NCI-H226 (cell line): ENCODE measurements at regions not wholly inside any gene's neighbourhood (a gene's known extent, or its start where the extent isn't known, plus 50 kb on each side); places are given as distances from the start of the nearest gene placed in this dataset.

Experiments
- DNase-seq: peaks from one replicate; pipeline ENCODE4 v3.0.0-alpha.2; 2015

GRCh38 chr16:73204359-73205152 lies 156.6 kb upstream of the ZFHX3 start:
- no peak for DNase-seq

GRCh38 chr16:73202161-73202729 lies 154.3 kb upstream of the ZFHX3 start:
- no peak for DNase-seq

DNA sequence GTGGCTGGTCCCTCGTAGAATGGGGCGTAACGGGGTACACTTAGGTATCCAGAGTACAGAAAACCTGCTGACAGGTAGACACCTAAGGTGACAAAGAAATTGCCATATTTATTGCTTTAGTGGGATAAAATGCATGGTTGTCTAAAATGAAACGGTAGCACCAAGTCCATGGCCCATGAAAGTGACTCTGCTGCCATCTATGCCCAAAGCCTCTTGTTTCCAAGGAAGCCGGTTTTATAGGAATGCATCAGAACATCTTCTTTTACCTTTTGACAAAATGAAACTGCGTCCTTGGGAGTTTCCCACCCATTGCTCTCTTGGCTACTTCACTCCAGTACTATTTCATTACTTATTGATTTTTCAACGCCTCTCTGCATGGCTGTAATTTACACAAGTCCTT lies 151.3 kb upstream of the ZFHX3 start:
- DNase-seq = no peak

- DNase-seq = no peak
Measured at GRCh38 chr16:73198481-73198880, 150.6 kb upstream of the ZFHX3 start.

GRCh38 chr16:73197598-73197997 lies 149.7 kb upstream of the ZFHX3 start:
- no peak for DNase-seq

DNA sequence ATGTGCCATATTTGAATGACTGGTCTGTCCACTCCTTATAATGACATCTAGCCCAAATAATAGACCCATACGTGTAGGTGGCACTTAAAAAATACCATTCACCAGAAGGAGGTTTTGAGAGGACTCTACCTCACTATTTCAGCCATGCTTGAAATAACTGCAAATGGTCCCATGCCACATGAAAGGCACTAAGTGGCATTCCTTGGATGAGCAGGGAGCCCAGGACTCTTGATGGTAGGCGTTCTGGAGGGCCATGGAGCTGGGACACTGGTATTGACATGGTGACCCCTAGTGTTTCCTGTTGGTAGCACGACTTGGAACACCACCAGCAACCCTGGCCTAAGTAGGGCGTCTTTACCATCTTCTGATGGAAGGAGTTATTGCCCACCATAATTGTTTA lies 148.7 kb upstream of the ZFHX3 start:
- no peak for DNase-seq

GRCh38 chr16:73193464-73193863 lies 145.5 kb upstream of the ZFHX3 start:
- no peak for DNase-seq

GRCh38 chr16:73192232-73192894 lies 144.4 kb upstream of the ZFHX3 start:
- no peak for DNase-seq

DNA sequence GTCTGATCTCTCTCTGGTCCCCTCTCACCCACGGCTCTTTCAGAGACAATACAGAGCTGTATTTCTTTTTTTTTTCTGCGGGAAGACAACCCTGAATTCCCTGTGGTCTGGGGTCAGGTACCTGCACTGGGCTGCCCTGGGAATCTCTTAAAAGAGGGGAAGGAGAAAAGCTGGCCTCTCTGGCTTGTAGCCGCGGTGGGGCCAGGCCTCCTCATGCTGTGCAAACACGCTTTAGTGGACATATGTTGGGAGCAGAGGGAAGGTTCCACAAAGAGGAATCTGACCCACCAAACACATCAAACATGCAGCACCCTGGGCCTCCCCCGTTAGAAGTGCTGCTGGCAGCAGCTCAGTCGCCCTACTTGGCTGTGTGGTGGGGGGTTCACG lies 143.7 kb upstream of the ZFHX3 start:
- DNase-seq = no peak

- no peak for DNase-seq
Measured at GRCh38 chr16:73190688-73191659, 143.0 kb upstream of the ZFHX3 start.

DNA sequence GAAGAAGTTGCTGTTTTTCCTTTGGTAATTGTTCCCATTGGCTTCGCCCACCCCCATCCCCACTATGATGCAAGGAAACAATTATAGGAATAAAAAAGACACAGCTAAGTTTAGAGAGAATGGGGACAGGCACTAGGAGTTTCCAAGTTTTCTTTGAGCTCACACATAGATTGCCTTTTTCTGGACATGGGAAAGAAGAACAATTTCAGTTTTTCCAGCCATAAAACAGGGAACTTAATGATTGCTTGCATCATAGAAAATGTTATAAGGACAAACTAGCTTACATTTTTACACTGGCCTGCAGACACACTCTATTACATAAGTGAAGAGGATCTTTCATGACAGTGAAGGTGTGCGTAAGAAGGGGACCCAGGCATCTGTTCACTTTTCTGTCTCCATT lies 142.3 kb upstream of the ZFHX3 start:
- no peak for DNase-seq

GRCh38 chr16:73189136-73189535 lies 141.2 kb upstream of the ZFHX3 start:
- DNase-seq = no peak

DNA sequence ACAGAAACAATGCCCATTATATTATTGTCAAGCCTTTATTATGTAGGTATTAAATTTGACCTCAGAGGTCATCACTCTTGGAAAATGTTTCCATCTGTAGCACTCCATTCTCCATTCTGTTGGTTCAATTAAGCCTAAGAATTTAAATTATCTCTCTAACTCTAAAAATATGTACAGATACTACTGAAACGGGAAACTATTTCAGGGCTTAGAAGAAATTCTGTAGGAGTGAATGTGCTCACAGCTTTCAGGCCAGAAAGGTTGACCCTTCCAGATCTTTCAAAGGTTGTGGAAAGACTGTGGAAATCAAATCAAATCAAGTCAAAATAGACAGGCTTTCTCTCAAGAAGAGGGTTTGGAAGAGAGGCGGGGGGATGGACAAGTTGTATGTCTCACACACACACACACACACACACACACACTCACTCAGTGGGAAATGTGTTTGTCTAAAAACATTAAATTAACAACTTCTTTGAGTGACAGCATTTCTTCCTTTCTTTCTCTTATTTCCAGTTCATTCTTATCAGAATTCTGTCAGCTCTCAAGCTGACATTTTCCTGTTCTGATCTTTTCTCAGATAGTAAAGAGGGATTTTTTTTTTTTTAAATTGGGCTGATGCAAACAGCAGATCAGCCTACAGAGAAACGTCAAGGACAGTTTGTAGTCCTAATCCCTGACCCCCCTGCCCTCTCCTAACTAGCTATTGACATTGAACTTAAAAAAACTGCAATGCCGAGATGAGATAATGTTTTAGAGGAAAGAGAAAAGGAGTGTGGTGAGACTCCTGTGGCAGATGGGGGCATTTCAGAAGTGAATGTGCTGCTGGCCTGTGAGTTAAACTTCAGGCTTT lies 139.0 kb upstream of the ZFHX3 start:
- DNase-seq = no peak

GRCh38 chr16:73185737-73186136 lies 137.8 kb upstream of the ZFHX3 start:
- DNase-seq = no peak

DNA sequence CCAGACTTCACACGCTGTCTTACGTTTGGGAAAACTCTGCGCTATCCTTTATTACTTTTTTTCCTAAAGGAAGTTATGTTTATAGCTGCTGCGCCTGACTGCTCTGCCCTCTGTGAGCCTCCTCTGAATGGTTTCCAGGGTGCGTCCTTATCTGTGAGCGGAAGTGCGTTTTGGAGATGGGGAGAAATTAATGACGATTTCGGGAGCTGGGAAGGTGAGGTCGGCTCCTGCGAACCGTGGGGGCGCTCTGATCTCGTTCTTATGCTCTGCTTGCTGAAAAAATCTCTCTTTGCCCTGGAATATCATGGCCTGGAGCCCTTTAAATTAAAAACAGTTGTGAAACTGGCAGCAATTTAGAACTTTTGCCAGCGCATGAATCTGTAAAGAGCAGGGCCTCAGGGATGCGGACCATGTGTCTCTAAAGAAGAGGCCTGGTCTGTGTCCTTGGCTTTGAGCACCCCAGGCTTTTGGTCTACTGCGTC lies 135.7 kb upstream of the ZFHX3 start:
- DNase-seq = no peak

- no peak for DNase-seq
Measured at GRCh38 chr16:73179705-73180331, 131.9 kb upstream of the ZFHX3 start.

DNA sequence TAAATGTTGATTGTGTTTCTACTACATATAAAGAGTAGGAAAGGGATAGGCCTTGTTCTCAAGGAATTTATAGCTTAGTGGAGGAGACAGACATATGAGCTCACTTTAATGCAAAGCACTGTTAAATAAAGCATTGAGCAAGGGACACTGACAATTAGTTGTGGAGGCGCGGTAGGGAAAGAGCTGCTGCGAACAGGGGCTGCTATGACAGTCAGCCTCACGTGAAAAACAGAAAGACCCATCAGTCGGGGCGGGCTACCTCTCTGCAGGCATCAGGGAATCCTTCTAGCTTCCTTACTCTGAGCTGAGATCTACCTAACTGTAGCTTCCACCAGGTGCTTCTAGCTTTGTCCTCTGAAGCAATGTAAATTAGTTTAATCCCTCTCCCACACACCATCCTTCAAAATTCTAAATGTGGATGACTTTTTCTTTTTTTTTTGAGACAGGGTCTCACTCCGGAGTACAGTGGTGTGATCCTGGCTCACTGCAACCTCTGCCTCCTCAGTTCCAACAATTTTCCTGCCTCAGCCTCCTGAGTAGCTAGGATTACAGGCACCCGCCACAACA lies 129.9 kb upstream of the ZFHX3 start:
- no peak for DNase-seq

DNA sequence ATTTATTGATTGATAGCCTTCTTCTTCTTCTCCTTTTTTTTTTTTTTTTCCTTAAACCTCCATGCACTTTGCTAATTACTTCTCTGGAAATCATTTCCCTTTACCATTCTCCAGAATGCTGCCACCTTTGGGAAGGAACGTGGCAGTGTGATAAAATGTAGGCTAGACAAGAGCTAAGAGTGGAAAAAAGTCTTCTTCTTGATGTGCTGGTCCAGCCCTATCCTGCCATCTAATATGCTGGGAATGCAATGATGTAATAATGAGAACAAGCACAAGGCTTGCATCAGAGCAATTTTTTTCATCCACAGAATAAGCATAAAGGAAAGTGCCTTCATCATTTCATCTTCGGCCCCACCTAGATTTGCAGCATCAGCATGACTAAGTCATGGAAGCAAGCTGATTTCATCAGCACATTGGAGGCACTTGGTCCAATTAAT lies 128.7 kb upstream of the ZFHX3 start:
- DNase-seq = peak; percentile 90

GRCh38 chr16:73172973-73173709 lies 125.2 kb upstream of the ZFHX3 start:
- DNase-seq = no peak

DNA sequence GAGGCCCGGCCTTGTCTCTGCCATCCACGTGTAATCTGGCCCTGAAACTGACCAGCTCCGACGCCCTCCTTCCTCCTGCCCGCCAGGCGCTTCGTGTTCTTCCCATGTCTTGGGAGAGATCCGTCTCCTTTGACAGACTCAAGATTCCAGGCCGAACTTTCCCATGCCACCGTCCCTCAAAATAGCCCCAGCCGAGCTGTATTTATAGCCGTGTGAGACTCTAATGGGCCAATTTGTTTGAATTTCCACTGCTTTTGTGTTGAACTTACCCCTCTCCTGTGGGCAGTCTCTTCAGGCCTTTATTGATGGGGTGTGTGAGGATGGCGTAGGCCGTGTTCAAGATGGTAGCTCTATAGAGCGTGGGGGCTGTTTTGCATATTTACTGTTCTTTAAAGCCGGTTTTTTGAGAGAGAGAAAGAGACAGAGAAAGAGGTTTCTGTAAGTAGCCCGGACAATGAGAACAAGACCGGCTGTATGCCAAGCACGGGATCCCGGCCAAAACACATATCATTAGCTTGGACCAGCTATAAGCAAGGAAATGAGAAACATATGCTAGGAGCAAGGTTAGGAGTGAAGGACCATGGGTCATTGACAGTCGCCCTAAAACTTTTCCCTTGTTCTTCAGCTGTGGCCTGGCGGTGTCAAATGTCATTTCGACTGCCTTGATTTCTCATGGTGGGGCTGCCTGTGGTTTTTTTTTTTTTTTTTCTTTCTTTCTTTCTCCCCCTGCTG lies 124.5 kb upstream of the ZFHX3 start:
- DNase-seq = peak; percentile 56
